ENCODE measurements at regions not wholly inside any gene's neighbourhood (a gene's known extent, or its start where the extent isn't known, plus 50 kb on each side); places are given as distances from the start of the nearest gene placed in this dataset.
A peak's percentile ranks its signal among the peaks of the same experiment; 100 is the strongest.

DNA sequence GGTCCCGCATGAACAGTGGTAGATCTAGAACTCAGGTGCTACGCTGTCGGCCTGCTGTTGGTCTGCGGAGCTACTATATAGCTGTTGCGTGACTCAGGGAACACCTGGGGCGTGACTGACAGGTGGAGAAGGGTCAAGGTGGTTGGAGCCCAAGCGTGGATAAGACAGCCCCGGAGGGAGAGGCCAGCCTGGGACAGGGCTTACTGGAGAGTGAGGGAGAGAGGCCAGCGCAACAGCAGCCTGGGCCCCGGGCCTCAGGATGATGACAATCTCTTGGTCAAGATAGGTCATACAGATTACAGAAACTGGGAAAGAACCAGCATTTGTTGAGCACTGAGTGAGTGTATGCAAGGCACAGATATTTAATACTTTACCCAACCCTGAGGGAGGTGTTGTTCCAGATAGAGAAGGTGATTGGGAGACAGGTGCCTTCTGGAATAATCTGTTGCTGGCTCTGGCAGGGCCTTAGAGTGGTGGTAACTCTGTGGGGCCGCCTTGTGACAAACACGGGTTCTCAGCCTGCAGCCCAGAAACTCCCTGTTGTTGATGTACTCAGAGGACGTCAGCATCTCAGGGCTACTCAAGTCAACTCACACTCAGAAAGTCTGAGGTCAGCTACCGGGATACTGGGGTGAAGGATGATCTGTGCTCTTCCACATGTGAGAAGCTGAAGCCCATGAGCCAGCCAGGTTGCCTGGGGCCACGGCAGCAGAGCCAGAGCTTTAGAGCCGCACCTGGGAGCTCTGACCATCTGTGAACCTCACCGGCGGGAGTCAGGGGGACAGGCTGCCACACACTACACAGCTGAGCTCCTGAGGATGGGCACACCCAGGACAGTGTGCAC lies 265.4 kb upstream of the HES1 start:
- TF ChIP-seq CTCF (conservative IDR thresholded peaks at IDR 0.05): no peak
- Histone ChIP-seq H3K27me3 (ENCODE audit: insufficient read depth, low read length) (no peaks in the 10 kb centered on the region; the same call in 1 of the 2 replicates), H2BK12ac (ENCODE audit: insufficient read length, low read depth, low read length) (no peak overlapping the region), H3K9ac (ENCODE audit: extremely low read depth, insufficient read length, low read length) (no peak overlapping the region), H3K18ac (ENCODE audit: insufficient read length, low read depth, low read length) (no peak overlapping the region), H4K20me1 (ENCODE audit: control insufficient read depth, insufficient read depth, insufficient read length) (no peaks in the 10 kb centered on the region), H4K91ac (ENCODE audit: insufficient read length, low read depth, low read length) (no peak overlapping the region), H3K27ac (ENCODE audit: insufficient read length, low read depth, low read length) (no peak overlapping the region), H3K23ac (ENCODE audit: insufficient read length, low read depth, low read length) (no peak overlapping the region), H3K4me2 (ENCODE audit: insufficient read depth, insufficient read length, low read length) (no peak overlapping the region), H2BK5ac (ENCODE audit: insufficient read length, low read length) (no peak overlapping the region), H3K4me1 (ENCODE audit: insufficient read depth, low read length) (no peaks in the 10 kb centered on the region; the same call in 1 of the 2 replicates), H2BK120ac (ENCODE audit: low read depth, low read length, poor library complexity, severe bottlenecking) (no peak overlapping the region), H3K79me2 (ENCODE audit: insufficient read depth, low read length) (no peaks in the 10 kb centered on the region), H4K5ac (ENCODE audit: insufficient read length, low read depth, low read length) (no peak overlapping the region), H3T11ph (ENCODE audit: low read length) (no peak overlapping the region), H2BK15ac (ENCODE audit: low read depth, low read length) (no peak overlapping the region), H2BK20ac (ENCODE audit: low read depth, low read length, poor library complexity, severe bottlenecking) (no peak overlapping the region), H3K9me3 (ENCODE audit: control insufficient read depth, low read depth, low read length) (no peaks in the 10 kb centered on the region), H2AK5ac (ENCODE audit: insufficient read length, low read length) (no peak overlapping the region), H3K56ac (ENCODE audit: insufficient read length, low read depth, low read length) (no peak overlapping the region), H3K79me1 (ENCODE audit: insufficient read depth, low read depth, low read length, poor library complexity, severe bottlenecking) (no peaks in the 10 kb centered on the region), H4K8ac (replicated peaks; ENCODE audit: insufficient read length, low read depth, low read length) (no peak overlapping the region), H3K14ac (ENCODE audit: insufficient read depth, low read length) (no peak overlapping the region), H3K4ac (ENCODE audit: low read depth, low read length) (no peak overlapping the region), H3K23me2 (ENCODE audit: insufficient read length, low read depth, low read length, poor library complexity, severe bottlenecking) (no peaks in the 10 kb centered on the region), H2AFZ (ENCODE audit: low read length) (no peak overlapping the region)
- peaks cover 0 to 4% (median 2%) of the 10 kb centered on the region in 3 experiments; a peak in 2 of 7 replicates for H3K36me3 Mint-ChIP-seq (ENCODE audit: insufficient read depth in 1 of 3, low read depth in 3 of 3)
- DNase-seq: peak; percentile 58
- peak overlapping the region in 1 of 3 experiments; percentile 46; a peak in 2 of 7 replicates for H3K27ac Mint-ChIP-seq
- peaks cover 68% of the 10 kb centered on the region for H3K27me3 Mint-ChIP-seq (ENCODE audit: low read depth)
- no CpG with 5 or more reads among the region's 18 CpGs for WGBS (ENCODE audit: extremely low coverage, insufficient read length, low lambda C conversion rate)
- H3K4me1 Mint-ChIP-seq: peaks cover 46 to 77% of the 10 kb centered on the region in 2 experiments
- H3K4me3 Mint-ChIP-seq: no peak overlapping the region
- H3K9me3 Mint-ChIP-seq: no peaks in the 10 kb centered on the region

Measured in H9 (cell line).